Retinal pigment epithelial cell (primary cell): ENCODE measurements at regions not wholly inside any gene's neighbourhood (a gene's known extent, or its start where the extent isn't known, plus 50 kb on each side); places are given as distances from the start of the nearest gene placed in this dataset.

Experiments
- DNase-seq: peaks from one replicate; pipeline ENCODE4 v3.0.0-alpha.2; 2010; ENCODE audit warnings: low read depth
- H3K4me3 ChIP-seq: 2 replicates; pipeline ENCODE4 v1.5.1; 2011; ENCODE audit warnings: mild to moderate bottlenecking, low read length, control low read depth, moderate library complexity
- TF ChIP-seq, protein P1 (sequence below): conservative IDR thresholded peaks from 2 replicates; pipeline ENCODE4 v1.5.1; 2011; ENCODE audit warnings: low read depth, low read length, control low read depth, inconsistent platforms

DNA sequence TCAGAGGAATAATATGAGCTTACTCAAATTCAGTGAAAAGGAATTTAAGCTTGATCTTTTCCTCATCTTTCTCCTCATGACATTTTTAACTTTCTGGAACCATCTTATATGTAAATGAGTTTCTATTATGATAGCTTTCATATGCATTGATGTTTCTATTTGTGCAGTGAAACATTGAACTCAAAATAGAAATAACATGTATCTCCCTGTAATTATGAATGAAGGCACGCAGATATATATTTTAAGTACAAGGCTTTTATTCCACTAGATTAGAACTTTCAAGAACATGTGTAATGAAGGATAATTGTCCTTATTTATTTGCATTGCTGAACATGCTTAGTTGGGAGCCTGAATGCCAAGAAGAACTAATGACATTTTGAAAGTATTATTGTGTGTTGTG, 1391.7 kb upstream of the MIR17HG start:
- TF ChIP-seq, protein P1, sequence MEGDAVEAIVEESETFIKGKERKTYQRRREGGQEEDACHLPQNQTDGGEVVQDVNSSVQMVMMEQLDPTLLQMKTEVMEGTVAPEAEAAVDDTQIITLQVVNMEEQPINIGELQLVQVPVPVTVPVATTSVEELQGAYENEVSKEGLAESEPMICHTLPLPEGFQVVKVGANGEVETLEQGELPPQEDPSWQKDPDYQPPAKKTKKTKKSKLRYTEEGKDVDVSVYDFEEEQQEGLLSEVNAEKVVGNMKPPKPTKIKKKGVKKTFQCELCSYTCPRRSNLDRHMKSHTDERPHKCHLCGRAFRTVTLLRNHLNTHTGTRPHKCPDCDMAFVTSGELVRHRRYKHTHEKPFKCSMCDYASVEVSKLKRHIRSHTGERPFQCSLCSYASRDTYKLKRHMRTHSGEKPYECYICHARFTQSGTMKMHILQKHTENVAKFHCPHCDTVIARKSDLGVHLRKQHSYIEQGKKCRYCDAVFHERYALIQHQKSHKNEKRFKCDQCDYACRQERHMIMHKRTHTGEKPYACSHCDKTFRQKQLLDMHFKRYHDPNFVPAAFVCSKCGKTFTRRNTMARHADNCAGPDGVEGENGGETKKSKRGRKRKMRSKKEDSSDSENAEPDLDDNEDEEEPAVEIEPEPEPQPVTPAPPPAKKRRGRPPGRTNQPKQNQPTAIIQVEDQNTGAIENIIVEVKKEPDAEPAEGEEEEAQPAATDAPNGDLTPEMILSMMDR: no peak
- no peak for DNase-seq
- no peak overlapping the region for H3K4me3 ChIP-seq

GRCh38 chr13:89959074-89959473, 1388.4 kb upstream of the MIR17HG start:
- no peak for DNase-seq
- H3K4me3 ChIP-seq: no peak overlapping the region
- TF ChIP-seq, protein P1: no peak

DNA sequence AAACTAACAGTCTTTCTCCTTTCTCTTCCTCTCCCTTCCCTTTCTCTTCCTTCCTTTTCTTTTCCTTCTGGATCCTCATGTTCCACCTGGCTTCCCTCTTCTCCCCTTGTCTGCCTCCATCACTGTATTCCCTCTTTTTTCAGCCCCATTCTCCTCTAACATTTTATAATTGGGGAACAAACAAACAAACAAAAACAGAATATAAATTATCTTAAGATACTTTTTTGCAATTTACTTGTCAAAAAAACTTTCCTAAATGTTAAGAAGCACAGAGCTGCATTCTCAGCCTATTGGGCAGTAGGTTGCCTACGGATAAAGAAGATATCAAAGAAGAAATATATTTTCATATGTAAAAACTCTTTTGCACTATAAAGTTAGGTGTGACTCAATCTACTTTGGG, 1382.2 kb upstream of the MIR17HG start:
- TF ChIP-seq, protein P1: no peak
- no peak for DNase-seq
- no peak overlapping the region for H3K4me3 ChIP-seq

DNA sequence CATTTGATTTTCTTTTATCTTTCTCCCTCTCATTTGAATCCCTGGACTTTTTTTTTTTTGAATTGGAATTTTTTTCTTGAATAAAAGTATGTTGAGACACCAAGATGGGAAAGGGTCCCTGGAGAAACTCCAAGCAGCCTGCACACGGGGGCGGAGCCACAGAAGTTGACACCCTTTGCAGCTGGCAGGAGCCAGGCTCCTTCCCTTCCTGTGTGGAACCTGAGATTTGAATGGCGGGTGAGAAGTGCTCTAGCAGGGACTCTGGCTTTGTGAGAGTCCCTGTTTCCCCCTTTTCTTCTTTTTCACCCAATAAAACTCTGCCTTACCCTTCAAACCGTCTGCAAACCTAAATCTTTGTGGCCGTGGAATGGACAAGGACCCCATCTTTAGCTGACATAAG, 1381.0 kb upstream of the MIR17HG start:
- no peak for DNase-seq
- TF ChIP-seq, protein P1: no peak
- H3K4me3 ChIP-seq: no peak overlapping the region

DNA sequence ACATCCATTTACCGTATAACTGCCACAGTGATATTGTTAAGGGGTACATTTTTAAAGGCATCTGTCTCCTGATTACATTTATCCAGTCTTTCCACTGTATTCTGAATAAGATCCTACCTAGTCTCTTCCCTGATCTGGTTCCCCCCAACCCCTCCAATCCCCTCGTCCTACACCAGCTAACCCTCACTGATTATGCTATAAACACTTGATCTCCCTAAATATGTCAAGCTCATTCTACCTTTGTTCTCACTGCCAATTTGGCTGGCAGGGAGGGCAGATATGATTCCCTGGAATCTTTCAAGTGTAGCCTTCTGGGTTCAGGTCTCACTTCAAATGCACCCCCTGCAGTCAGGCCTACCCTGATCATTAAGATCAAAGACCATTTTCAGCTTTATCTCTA, 1379.8 kb upstream of the MIR17HG start:
- no peak overlapping the region for H3K4me3 ChIP-seq
- no peak for DNase-seq
- TF ChIP-seq, protein P1: no peak

GRCh38 chr13:89968470-89968869, 1379.0 kb upstream of the MIR17HG start:
- no peak overlapping the region for H3K4me3 ChIP-seq
- TF ChIP-seq, protein P1: no peak
- no peak for DNase-seq

GRCh38 chr13:89970353-89970709, 1377.2 kb upstream of the MIR17HG start:
- TF ChIP-seq, protein P1: no peak
- DNase-seq: no peak
- no peak overlapping the region for H3K4me3 ChIP-seq
